ENCODE measurements at regions not wholly inside any gene's neighbourhood (a gene's known extent, or its start where the extent isn't known, plus 50 kb on each side); places are given as distances from the start of the nearest gene placed in this dataset.

- H3K4me3 ChIP-seq (ENCODE audit: low read depth in 1 of 2, low read length in 2 of 2) = no peak overlapping the region
- no peak overlapping the region for H3K9ac ChIP-seq (ENCODE audit: low read depth, low read length)
- no peaks in the 10 kb centered on the region for H3K36me3 ChIP-seq (ENCODE audit: insufficient read depth, low read length)
- DNase-seq (no peak), ATAC-seq (ENCODE audit: insufficient read depth, low read depth) (no peak)
- no peaks in the 10 kb centered on the region for H3K9me3 ChIP-seq (ENCODE audit: insufficient read depth, low read length, severe bottlenecking)
- no peaks in the 10 kb centered on the region for H3K4me1 ChIP-seq (ENCODE audit: insufficient read depth, low read length)
- no peak overlapping the region for H2AFZ ChIP-seq (ENCODE audit: low read depth, low read length)
- H3K4me2 ChIP-seq (ENCODE audit: insufficient read depth, low read length) = no peak overlapping the region
- no peaks in the 10 kb centered on the region for H3K79me2 ChIP-seq (ENCODE audit: insufficient read depth, low read length)
- no peak overlapping the region for H3K27ac ChIP-seq (ENCODE audit: low read length)
- H3K27me3 ChIP-seq (ENCODE audit: insufficient read depth, low read length, poor library complexity) = no peaks in the 10 kb centered on the region
- TF ChIP-seq EZH2 (IDR thresholded peaks at IDR 0.05; ENCODE audit: borderline replicate concordance, low read depth, low read length, severe bottlenecking) = no peak
- no peak for TF ChIP-seq CTCF (IDR thresholded peaks at IDR 0.05; ENCODE audit: borderline replicate concordance, extremely low read depth, low read length, poor library complexity, severe bottlenecking)
- H4K20me1 ChIP-seq (ENCODE audit: insufficient read depth, low read length) = no peaks in the 10 kb centered on the region
Measured at GRCh38 chr12:90327793-90328743, 619.4 kb upstream of the ATP2B1 start.

GRCh38 chr12:90323217-90323616 lies 614.6 kb upstream of the ATP2B1 start:
- ATAC-seq (ENCODE audit: insufficient read depth, low read depth) (no peak), DNase-seq (no peak)
- no peaks in the 10 kb centered on the region for H4K20me1 ChIP-seq (ENCODE audit: insufficient read depth, low read length)
- no peak overlapping the region for H3K4me2 ChIP-seq (ENCODE audit: insufficient read depth, low read length)
- H3K4me1 ChIP-seq (ENCODE audit: insufficient read depth, low read length) = no peaks in the 10 kb centered on the region
- no peak overlapping the region for H2AFZ ChIP-seq (ENCODE audit: low read depth, low read length)
- H3K27ac ChIP-seq (ENCODE audit: low read length) = no peak overlapping the region
- H3K79me2 ChIP-seq (ENCODE audit: insufficient read depth, low read length) = no peaks in the 10 kb centered on the region
- no peaks in the 10 kb centered on the region for H3K27me3 ChIP-seq (ENCODE audit: insufficient read depth, low read length, poor library complexity)
- H3K36me3 ChIP-seq (ENCODE audit: insufficient read depth, low read length) = no peaks in the 10 kb centered on the region
- H3K9ac ChIP-seq (ENCODE audit: low read depth, low read length) = no peak overlapping the region
- TF ChIP-seq EZH2 (IDR thresholded peaks at IDR 0.05; ENCODE audit: borderline replicate concordance, low read depth, low read length, severe bottlenecking) (no peak), CTCF (IDR thresholded peaks at IDR 0.05; ENCODE audit: borderline replicate concordance, extremely low read depth, low read length, poor library complexity, severe bottlenecking) (no peak)
- H3K9me3 ChIP-seq (ENCODE audit: insufficient read depth, low read length, severe bottlenecking) = no peaks in the 10 kb centered on the region
- H3K4me3 ChIP-seq (ENCODE audit: low read depth in 1 of 2, low read length in 2 of 2) = no peak overlapping the region

GRCh38 chr12:90322006-90322405 lies 613.4 kb upstream of the ATP2B1 start:
- Histone ChIP-seq H3K4me2 (ENCODE audit: insufficient read depth, low read length) (no peak overlapping the region), H3K79me2 (ENCODE audit: insufficient read depth, low read length) (no peaks in the 10 kb centered on the region), H3K27ac (ENCODE audit: low read length) (no peak overlapping the region), H3K4me3 (ENCODE audit: low read depth in 1 of 2, low read length in 2 of 2) (no peak overlapping the region), H4K20me1 (ENCODE audit: insufficient read depth, low read length) (no peaks in the 10 kb centered on the region), H2AFZ (ENCODE audit: low read depth, low read length) (no peak overlapping the region), H3K9me3 (ENCODE audit: insufficient read depth, low read length, severe bottlenecking) (no peaks in the 10 kb centered on the region), H3K36me3 (ENCODE audit: insufficient read depth, low read length) (no peaks in the 10 kb centered on the region), H3K27me3 (ENCODE audit: insufficient read depth, low read length, poor library complexity) (no peaks in the 10 kb centered on the region), H3K9ac (ENCODE audit: low read depth, low read length) (no peak overlapping the region), H3K4me1 (ENCODE audit: insufficient read depth, low read length) (no peaks in the 10 kb centered on the region)
- no peak for DNase-seq
- ATAC-seq (ENCODE audit: insufficient read depth, low read depth) = no peak
- no peak for TF ChIP-seq EZH2 (IDR thresholded peaks at IDR 0.05; ENCODE audit: borderline replicate concordance, low read depth, low read length, severe bottlenecking)
- TF ChIP-seq CTCF (IDR thresholded peaks at IDR 0.05; ENCODE audit: borderline replicate concordance, extremely low read depth, low read length, poor library complexity, severe bottlenecking) = no peak
